ENCODE measurements at regions not wholly inside any gene's neighbourhood (a gene's known extent, or its start where the extent isn't known, plus 50 kb on each side); places are given as distances from the start of the nearest gene placed in this dataset.
A peak's percentile ranks its signal among the peaks of the same experiment; 100 is the strongest.
"Not testable (repeated sequence)": the region's sequence is repeated elsewhere in the genome, so short reads cannot be mapped to it uniquely, and the experiment has no call there.

GRCh38 chr12:131533139-131533538 lies 177.8 kb upstream of the SFSWAP start:
- Mint-ChIP-seq H3K27me3 (peaks cover 8% of the 10 kb centered on the region), H3K27ac (no peak overlapping the region), H3K9me3 (no peaks in the 10 kb centered on the region), H3K4me1 (peaks cover 10% of the 10 kb centered on the region), H3K4me3 (no peak overlapping the region)
- no peak for DNase-seq
- no peak for ATAC-seq

- H3K4me1 Mint-ChIP-seq = peaks cover 10% of the 10 kb centered on the region
- DNase-seq (no peak), ATAC-seq (no peak)
- peaks cover 8% of the 10 kb centered on the region for H3K27me3 Mint-ChIP-seq
- no peak overlapping the region for H3K27ac Mint-ChIP-seq
- H3K4me3 Mint-ChIP-seq = no peak overlapping the region
- H3K9me3 Mint-ChIP-seq = no peaks in the 10 kb centered on the region
Observed at GRCh38 chr12:131535779-131536178, 175.1 kb upstream of the SFSWAP start.

GRCh38 chr12:131536337-131536736 lies 174.6 kb upstream of the SFSWAP start:
- H3K4me3 Mint-ChIP-seq = peak overlapping the region in 1 of 2 donors; percentile 19
- no peaks in the 10 kb centered on the region for H3K9me3 Mint-ChIP-seq
- H3K27me3 Mint-ChIP-seq = peaks cover 8% of the 10 kb centered on the region
- DNase-seq (peak in 1 of 2 donors; percentile 19), ATAC-seq (peak; percentile 72)
- no peak overlapping the region for H3K27ac Mint-ChIP-seq
- peaks cover 10% of the 10 kb centered on the region for H3K4me1 Mint-ChIP-seq

- no peaks in the 10 kb centered on the region for H3K9me3 Mint-ChIP-seq
- peak overlapping the region in 1 of 2 donors; percentile 19 for H3K4me3 Mint-ChIP-seq
- no peak overlapping the region for H3K27ac Mint-ChIP-seq
- peaks cover 10% of the 10 kb centered on the region for H3K4me1 Mint-ChIP-seq
- H3K27me3 Mint-ChIP-seq = peaks cover 8% of the 10 kb centered on the region
- DNase-seq (no peak), ATAC-seq (no peak)
Observed at GRCh38 chr12:131536766-131537165, 174.1 kb upstream of the SFSWAP start.

GRCh38 chr12:131537267-131537958 lies 173.5 kb upstream of the SFSWAP start:
- no peaks in the 10 kb centered on the region for H3K9me3 Mint-ChIP-seq
- H3K27me3 Mint-ChIP-seq = peaks cover 8% of the 10 kb centered on the region
- H3K4me3 Mint-ChIP-seq = no peak overlapping the region
- peaks cover 10% of the 10 kb centered on the region for H3K4me1 Mint-ChIP-seq
- no peak overlapping the region for H3K27ac Mint-ChIP-seq
- ATAC-seq (no peak), DNase-seq (no peak)

GRCh38 chr12:131539381-131539780 lies 171.5 kb upstream of the SFSWAP start:
- Mint-ChIP-seq H3K27me3 (no peaks in the 10 kb centered on the region), H3K4me1 (peaks cover 10% of the 10 kb centered on the region), H3K27ac (no peak overlapping the region), H3K9me3 (no peaks in the 10 kb centered on the region), H3K4me3 (no peak overlapping the region)
- DNase-seq (no peak), ATAC-seq (no peak)

GRCh38 chr12:131540138-131540623 lies 170.7 kb upstream of the SFSWAP start:
- DNase-seq (no peak), ATAC-seq (no peak)
- H3K4me1 Mint-ChIP-seq = peaks cover 10% of the 10 kb centered on the region
- H3K27ac Mint-ChIP-seq = no peak overlapping the region
- no peaks in the 10 kb centered on the region for H3K9me3 Mint-ChIP-seq
- no peaks in the 10 kb centered on the region for H3K27me3 Mint-ChIP-seq
- no peak overlapping the region for H3K4me3 Mint-ChIP-seq

- not testable (repeated sequence) for H3K27me3 Mint-ChIP-seq, H3K9me3 Mint-ChIP-seq, H3K27ac Mint-ChIP-seq, H3K4me1 Mint-ChIP-seq, ATAC-seq, H3K4me3 Mint-ChIP-seq, DNase-seq
Observed at GRCh38 chr12:131541512-131541911, 169.4 kb upstream of the SFSWAP start.

GRCh38 chr12:131542351-131542750 lies 168.5 kb upstream of the SFSWAP start:
- Mint-ChIP-seq H3K4me1 (no peaks in the 10 kb centered on the region), H3K27me3 (no peaks in the 10 kb centered on the region), H3K27ac (no peak overlapping the region)

GRCh38 chr12:131543040-131543439 lies 167.8 kb upstream of the SFSWAP start:
- Mint-ChIP-seq H3K9me3 (no peaks in the 10 kb centered on the region), H3K4me1 (no peaks in the 10 kb centered on the region), H3K4me3 (no peak overlapping the region), H3K27me3 (no peaks in the 10 kb centered on the region), H3K27ac (no peak overlapping the region)
- ATAC-seq (no peak), DNase-seq (no peak)

More at GRCh38 chr12:131542351-131542750, 168.5 kb upstream of the SFSWAP start:
- Mint-ChIP-seq H3K9me3 (no peaks in the 10 kb centered on the region), H3K4me3 (no peak overlapping the region)
- DNase-seq (no peak), ATAC-seq (no peak)

- Mint-ChIP-seq H3K27me3 (peaks cover 13% of the 10 kb centered on the region), H3K4me1 (no peaks in the 10 kb centered on the region), H3K9me3 (no peaks in the 10 kb centered on the region), H3K4me3 (no peak overlapping the region), H3K27ac (no peak overlapping the region)
- no peak for ATAC-seq
- no peak for DNase-seq
Observed at GRCh38 chr12:131547555-131547954, 163.3 kb upstream of the SFSWAP start.

- DNase-seq (no peak), ATAC-seq (no peak)
- Mint-ChIP-seq H3K27ac (no peak overlapping the region), H3K9me3 (no peaks in the 10 kb centered on the region), H3K4me1 (no peaks in the 10 kb centered on the region), H3K27me3 (peaks cover 13% of the 10 kb centered on the region), H3K4me3 (no peak overlapping the region)
Observed at GRCh38 chr12:131550121-131550520, 160.8 kb upstream of the SFSWAP start.

- DNase-seq = no peak
- peaks cover 21% of the 10 kb centered on the region for H3K27me3 Mint-ChIP-seq
- no peak for ATAC-seq
- no peak overlapping the region for H3K4me3 Mint-ChIP-seq
- H3K27ac Mint-ChIP-seq = no peak overlapping the region
- H3K4me1 Mint-ChIP-seq = no peaks in the 10 kb centered on the region
- no peaks in the 10 kb centered on the region for H3K9me3 Mint-ChIP-seq
Observed at GRCh38 chr12:131551675-131552491, 159.0 kb upstream of the SFSWAP start.

- Mint-ChIP-seq H3K9me3 (no peaks in the 10 kb centered on the region), H3K4me1 (no peaks in the 10 kb centered on the region), H3K4me3 (no peak overlapping the region), H3K27me3 (peaks cover 24% of the 10 kb centered on the region), H3K27ac (no peak overlapping the region)
- ATAC-seq (no peak), DNase-seq (no peak)
Observed at GRCh38 chr12:131552492-131552863, 158.4 kb upstream of the SFSWAP start.

- DNase-seq (no peak), ATAC-seq (no peak)
- H3K9me3 Mint-ChIP-seq = no peaks in the 10 kb centered on the region
- H3K27me3 Mint-ChIP-seq = peaks cover 24% of the 10 kb centered on the region
- H3K4me1 Mint-ChIP-seq = no peaks in the 10 kb centered on the region
- no peak overlapping the region for H3K4me3 Mint-ChIP-seq
- H3K27ac Mint-ChIP-seq = no peak overlapping the region
Observed at GRCh38 chr12:131553096-131553777, 157.7 kb upstream of the SFSWAP start.
